GM18858 (cell line): ENCODE measurements at regions not wholly inside any gene's neighbourhood (a gene's known extent, or its start where the extent isn't known, plus 50 kb on each side); places are given as distances from the start of the nearest gene placed in this dataset.
"Not testable (repeated sequence)": the region's sequence is repeated elsewhere in the genome, so short reads cannot be mapped to it uniquely, and the experiment has no call there.

Experiments
- ATAC-seq: cut with Tn5 transposase; IDR thresholded peaks from one replicate; pipeline ENCODE4 v1.9.1; 2021; ENCODE audit not compliant: unreplicated experiment

DNA sequence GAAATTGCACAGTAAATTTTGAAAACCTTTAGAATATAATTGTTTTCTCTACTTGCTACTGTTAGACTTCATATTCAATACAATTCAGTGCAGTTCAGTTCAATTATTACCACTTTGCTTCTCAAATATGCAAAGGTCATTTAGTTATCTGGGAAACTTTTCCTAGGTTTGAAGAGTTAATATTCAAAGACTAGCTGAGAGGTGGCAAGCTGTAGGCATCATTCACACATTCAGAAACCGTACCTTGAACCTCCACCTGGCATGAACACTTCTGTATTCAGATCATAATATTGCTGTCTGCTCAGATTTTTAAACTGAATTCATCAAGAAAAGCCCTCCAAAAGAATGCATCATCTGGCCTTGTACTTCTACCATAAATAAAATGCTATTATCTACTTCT lies 162.1 kb upstream of the PCSK5 start:
- no peak for ATAC-seq

DNA sequence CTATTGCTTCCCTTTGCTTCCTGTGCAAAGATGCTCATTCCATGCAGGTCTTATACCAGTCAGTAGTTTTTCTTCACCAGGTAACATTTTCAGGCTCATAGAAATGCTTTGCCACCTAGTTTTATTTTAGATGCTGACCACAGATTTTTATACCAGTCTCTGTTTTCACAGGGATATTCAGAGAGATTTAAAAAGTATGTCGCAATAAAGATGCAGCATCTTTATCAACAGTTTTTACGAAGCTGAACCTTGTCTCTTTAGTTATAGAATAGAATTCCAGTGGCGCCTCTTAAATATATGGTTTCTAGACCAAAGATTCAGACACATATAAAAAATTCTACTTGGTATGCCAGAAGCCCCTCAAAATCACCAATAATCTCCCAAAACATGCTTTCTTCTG lies 155.7 kb upstream of the PCSK5 start:
- ATAC-seq, result no peak

DNA sequence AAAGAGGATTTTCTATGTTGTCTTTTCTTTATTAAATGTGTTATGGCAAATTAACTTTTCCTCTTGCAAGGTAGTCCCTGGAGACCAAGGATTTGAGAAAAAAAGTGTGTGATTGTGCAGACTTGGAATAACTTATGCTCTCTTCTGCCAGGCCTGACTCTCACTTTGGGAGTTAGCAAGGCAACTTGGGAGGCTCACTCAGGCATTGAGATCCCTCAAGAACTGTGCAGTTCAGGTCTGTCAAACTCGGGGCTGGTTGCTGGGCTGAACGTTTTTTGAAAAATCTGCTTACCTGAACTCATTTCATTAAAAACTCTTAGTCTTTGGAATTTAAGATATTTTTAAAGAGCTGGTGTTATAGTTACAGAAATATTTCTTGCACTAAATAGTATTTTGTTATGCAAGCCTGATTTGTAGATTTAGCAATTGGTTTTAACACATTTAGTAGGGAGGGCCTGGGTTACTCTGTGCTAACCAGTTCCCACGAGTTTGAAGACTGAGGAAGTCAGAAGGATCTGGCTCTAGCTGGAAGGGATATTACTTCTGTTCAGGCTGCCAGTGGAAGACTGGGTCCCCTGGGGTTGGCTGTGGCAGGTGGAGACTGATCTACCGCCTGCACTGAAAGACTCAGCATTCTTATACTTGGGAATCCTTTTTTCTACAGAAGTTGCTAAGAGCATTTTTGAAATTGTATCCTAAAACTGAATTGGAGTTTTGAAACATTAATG lies 150.4 kb upstream of the PCSK5 start:
- no peak for ATAC-seq

DNA sequence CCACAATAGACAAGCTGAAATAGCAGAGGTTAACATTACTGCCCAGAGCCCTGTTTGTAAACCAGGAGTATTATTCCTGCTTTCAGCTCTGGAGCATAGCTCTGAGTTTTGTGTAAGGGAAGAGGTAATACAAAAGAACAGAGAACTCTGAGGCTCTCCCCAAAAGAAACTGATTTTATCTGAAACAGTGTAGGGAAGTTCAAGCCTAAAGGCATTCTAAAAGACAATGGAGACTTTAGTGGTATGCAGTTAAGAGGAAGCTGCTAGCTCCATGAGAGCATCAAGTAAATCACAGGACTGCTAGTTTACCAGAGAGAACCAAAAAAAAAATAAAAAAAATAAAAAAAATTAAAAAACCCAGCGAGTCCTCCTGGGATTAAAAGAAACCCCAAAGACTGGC lies 146.6 kb upstream of the PCSK5 start:
- no peak for ATAC-seq

DNA sequence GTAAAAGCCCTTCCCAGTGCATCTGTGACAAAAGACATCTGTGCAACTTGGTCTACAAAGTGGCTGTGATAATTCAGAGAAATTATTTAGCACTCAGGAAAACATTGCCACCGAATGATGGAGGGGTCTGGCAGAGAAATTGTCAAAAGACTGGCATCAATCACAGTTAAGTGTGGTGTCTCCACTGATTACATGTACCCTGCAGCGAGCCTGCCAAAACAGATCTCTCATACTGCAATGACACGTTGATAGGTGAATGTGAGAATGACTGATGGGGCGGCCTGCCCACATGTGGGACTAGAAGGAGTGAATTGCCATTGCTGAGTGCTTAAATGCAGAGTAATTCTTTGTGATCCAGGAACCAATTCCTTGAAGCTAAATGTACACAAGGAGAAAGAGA lies 136.4 kb upstream of the PCSK5 start:
- ATAC-seq, result no peak

DNA sequence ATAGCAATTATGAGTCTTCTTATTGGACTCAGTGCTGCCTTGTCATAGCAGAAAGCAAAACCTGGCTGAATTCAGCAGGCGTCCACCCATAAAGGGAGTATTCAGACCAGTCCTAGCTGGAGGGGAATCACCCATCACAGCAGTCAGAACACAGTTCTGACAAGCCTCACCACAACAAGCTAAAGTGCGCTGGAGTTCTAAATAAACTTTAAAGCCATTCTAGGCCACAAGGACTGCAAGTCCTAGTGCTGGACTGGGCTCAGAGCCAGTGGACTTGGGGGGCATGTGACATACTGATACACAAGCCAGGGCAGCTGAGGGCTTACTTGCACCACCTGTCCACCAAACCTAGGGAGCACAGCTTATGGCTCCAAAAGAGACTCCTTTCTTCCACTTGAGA lies 115.3 kb upstream of the PCSK5 start:
- no peak for ATAC-seq

DNA sequence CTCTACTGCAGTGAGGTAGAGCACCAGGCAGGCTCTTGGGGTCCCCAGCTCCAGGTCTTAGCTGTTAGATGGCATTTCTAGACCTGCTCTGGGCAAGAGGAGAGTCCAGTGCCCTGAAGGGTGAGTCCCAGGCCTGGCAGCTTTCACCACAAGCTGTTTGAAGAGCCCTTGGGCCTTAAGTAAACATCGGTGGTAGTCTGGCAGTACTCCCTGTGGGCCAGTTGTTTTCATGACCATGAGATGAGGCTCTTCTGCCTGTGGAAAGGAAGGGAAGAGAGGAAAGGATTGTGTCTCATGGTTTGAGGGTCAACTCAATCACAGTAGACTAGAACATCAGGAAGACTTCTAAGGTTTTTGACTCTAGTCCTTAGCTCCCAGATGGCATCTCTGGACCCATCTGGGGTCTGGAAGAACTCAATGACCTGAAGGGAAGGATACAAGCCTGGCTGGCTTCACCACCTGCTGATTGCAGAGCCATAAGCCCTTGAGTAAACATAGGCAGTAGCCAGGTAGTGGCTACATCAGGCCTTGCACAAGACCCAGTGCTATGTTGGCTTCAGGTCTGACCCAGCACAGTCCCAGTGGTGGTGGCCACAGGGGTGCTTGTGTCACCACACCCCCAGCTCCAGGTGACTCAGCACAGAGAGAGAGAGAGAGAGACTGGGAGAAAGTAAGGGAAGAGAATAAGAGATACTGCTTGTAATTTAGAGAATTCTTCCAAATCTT lies 114.3 kb upstream of the PCSK5 start:
- no peak for ATAC-seq

DNA sequence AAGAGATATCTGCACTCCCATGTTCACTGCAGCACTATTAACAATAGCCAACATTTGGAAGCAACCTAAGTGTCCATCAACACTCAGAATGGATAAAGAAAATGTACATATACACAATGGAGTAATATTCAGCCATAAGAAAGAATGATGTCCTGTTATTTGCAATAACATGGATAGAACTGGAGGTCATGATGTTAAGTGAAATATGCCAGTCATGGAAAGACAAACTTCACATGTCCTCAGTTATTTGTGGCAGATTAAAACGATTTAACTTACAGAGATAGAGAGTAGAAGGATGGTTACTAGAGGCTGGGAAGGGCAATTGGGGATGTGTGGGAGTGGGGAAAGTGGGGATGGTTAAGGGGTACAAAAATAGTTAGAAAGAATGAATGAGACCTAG lies 110.3 kb upstream of the PCSK5 start:
- ATAC-seq, result no peak

DNA sequence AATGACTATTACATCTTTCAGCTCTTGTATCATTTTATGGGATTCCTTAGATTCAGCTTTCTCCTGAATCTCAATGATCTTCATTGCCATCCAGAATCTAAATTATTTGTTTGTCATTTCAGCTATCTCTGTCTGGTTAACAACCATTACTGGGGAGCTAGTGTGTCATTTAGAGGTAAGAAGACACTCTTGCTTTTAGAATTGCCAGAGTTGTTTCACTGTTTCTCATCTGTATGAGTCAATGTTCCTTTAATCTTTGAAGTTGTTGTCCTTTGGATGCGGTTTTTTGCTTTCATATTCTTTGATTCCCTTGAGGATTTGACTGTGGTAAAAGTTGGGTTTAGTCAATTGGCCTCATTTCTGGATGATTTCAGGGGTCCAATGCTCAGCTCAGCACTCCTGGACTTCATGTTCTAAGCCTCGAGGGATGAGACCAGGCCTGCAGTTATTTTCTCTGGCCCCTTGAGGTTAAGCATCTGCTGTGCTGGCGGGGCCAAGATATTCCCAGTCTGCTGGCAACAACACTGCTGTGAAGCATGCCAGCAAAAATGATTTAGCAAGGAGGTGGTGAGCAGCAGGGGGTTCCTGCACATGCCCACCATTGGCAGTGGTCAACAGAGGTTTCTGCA lies 102.4 kb upstream of the PCSK5 start:
- ATAC-seq, result no peak

DNA sequence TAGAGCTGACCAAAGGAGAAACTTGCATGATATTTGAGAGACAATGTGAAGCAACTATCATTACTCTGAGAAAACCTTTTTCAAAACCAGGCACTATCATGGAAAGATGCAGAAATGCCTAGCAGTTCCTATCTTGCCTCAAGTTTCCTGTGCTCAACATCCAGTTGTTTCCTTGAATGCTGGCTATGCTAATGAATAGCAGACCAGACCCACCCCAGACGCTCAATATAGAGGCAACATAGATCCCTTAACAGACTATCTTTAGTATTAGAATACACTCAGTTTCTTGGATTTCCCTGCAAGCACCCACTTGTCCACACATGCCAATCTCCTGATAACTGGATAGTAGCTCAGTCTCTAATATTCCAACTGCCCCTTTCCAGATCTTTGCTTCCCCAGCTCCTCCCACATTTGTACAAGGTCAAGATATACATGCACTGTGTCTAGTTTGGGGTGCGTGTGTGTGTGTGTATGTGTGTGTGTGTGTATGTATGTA lies 93.3 kb upstream of the PCSK5 start:
- ATAC-seq, result no peak

DNA sequence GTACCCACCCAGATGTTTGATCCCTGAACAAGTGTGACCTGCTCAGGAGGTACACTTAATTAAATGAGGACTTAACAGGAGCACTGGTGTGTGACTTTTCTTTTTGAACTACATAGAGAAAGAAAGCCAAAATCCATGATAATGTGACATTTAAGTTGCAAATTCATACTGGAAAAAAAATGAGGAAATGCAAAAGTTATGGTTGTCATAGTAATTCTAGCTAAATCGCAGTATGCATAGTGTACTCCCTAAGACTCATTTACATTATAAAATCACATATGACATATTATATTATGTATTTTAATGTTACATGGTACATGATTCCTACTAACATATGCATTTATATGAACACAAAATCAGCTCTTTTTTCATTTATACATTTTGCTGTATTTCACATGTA lies 92.0 kb upstream of the PCSK5 start:
- no peak for ATAC-seq

DNA sequence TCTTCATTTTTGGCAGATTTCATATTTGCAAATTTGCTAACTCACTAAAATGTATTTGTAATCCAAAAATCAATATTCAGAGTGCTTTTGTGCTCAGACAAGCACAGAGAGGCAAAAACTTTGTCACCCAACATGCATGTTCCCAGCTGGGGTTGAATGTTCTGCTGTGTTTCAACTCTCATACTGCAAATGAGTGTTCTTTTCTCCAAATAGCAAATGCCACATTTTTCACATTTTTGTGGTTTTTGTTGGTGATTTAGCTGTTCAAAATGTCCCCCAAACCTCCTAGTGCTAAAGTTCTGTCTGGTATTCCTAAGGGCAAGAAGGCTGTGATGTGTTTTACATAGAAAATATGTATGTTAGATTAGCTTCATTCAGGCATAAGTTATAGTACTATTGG lies 87.3 kb upstream of the PCSK5 start:
- no peak for ATAC-seq

DNA sequence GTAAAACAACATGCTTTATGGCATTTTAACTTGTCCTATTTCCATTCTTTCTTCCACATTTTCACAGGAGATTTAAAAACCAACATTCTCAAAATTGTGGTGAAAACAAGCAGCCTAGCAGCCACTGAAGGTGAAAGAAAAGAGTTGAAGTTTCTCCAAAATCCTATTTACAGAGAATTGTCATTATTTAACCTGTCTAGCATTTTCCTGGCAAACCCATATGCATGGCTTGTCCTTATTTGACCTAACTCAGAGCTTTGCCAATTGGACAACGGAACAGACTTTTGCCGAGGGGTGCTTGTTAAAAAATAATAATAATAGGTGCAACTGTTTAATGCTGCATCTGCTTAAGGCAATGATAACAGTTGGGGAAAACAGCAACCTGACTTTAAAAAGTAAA lies 80.4 kb upstream of the PCSK5 start:
- ATAC-seq, result no peak

DNA sequence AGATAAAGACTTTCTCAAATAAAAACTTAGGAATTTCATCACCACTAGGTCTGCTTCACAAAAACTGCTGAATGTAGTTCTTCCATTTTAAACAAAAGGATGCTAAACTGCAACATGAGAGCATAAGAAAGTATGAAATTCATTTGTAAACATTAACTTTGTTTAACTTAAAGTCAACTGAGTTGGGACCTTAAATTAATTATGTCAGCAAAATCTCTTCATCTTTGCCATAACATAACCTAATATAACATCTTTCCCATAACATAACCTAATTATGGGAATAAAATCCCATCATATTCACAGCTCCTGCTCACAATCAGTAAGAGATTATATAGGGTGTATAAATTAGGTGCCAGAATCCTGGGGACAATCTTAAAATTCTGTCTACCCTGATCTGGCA lies 78.8 kb upstream of the PCSK5 start:
- ATAC-seq, result no peak

DNA sequence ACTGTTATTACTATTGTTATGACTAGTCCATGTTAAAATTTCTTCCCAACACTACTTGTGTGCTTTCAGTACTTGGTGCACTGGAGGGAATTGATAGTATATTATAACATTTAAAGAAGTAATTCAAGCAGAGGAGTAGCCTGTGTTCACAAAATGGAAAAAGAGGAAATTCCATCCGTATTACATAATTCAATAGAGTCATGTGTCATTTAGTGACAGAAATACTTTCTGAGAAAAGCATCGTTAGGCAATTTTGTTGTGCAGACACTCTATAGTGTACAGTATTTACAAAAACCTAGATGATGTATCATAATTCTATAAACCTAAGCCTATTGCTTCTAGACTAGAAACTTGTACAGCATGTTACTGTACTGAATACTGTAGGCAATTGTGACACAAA lies 78.3 kb upstream of the PCSK5 start:
- ATAC-seq, result no peak

DNA sequence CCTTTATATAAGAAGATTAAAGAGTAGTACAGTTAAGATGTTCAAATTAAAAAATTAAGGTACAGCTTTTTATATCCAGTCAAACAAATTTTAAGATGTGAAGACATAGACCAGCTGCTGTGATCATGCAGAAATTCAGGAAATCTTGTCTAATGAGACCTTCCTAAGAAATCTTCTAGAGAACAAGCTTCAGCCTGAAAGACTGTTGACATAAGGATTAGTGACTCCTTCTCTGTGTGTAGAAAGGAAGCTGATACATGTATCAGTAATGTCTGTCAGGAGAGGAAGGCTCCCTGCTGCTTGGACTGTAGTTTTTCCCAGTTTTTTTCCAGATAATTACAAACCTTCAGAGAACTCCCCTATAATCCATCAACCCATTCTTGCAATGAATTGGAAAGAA lies 75.8 kb upstream of the PCSK5 start:
- no peak for ATAC-seq

DNA sequence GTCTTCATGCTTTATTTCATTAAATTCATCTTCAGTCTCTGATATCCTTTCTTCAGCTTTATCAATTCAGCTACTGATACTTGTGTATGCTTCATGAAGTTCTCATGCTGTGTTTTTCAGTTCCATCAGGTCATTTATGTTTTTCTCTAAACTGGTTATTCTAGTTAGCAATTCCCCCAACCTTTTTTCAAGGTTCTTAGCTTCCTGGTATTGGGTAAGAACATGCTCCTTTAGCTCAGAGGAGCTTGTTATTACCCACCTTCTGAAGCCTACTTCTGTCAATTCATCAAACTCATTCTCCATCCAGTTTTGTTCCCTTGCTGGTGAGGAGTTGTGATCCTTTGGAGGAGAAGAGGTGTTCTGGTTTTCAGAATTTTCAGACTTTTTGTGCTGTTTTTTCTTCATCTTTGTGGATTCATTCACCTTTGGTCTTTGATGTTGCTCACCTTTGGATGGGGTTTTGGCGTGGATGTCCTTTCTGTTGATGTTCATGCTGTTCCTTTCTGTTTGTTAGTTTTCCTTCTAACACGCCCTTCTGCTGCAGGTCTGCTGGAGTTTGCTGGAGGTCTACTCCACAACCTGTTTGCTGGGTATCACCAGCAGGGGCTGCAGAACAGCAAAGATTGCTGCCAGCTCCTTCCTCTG lies 69.9 kb upstream of the PCSK5 start:
- not testable (repeated sequence) for ATAC-seq

DNA sequence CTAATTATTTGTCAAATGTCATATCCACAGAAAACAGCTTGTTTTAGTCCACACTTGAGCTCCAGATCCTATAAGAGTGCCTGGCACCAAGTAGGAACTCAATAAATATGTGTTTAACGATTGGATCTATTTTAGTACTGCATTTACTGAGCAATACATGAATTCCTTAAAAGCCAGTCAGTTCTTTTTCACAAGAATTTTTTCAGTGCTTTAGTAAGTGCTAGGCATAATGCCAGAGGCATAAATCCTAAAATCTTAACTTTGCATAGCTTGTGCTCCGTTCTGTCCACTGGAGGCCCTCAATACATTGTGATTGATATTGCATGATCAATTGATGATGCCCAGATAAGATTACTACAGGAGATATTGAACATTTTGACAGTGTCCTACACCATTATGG lies 67.3 kb upstream of the PCSK5 start:
- no peak for ATAC-seq

DNA sequence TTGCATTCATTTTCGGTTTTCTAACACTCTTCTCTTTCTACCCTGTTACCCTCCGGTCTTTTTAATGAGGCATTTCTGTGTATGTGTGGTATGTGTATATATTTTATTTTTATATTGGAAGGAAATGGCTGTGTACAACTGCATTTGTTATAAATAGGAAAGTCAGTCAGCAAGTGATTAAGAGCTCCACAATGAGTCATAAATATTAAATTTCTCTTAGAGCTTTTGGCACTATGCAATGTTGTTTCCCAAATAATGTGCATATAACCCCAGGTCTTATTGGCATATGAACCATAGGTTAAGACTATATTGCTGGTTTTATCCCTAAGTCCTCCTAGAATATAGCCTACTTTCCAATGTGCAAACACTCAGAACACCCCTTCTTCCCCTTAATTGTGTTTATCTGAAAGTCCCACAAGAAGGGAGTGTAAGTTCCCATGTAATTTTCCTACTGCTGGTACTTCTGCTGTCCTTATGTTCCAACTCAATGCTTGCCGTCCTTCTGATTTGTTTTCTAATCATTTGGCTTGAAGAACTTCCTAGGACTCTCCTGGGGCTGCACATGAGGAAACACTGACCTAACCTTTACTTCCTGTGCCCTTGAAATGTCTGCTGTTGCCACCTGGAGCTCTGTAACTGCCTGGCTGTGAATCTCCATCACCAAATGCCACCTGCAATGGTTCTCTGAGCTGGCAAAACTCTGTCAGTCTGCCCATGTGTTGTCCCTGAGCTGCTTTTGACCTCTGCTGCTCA lies 65.5 kb upstream of the PCSK5 start:
- no peak for ATAC-seq

DNA sequence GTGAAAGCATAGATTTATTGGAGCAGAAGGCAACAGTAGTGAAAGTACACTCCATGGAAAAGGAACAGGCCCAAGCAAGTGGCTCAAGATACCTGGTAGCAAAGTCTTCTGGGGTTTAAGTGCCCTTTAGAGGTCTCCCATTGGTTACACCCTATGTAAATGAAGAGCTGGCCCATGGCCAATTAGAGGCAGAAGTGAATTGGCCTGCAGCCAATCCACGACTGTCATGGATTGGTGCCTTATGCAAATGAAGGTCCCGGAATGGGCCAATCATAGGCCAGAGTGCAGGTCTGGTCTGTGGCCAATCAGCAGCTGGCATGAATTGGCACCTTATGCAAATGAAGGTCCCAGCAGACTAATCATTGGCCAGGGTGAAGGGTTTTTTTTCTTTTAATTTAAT lies 64.2 kb upstream of the PCSK5 start:
- no peak for ATAC-seq

DNA sequence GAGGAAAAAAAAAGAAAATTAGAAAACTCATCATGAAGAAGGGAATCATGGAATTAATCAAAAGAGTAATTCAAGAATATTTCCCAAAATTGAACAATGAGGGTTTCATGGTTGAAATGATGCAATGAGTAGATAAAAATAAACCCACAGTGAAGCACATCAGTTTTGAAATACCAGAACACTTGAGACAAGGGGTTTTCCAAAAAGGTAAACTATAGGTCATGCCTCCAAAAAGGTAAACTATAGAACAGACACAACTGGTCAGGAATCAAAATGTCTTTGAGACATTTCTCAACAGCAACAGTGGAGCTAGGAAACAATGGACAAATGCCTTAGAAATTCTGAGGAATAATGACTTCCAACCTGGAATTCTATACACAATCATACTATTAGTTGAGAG lies 60.2 kb upstream of the PCSK5 start:
- ATAC-seq, result no peak
